ENCODE measurements at regions not wholly inside any gene's neighbourhood (a gene's known extent, or its start where the extent isn't known, plus 50 kb on each side); places are given as distances from the start of the nearest gene placed in this dataset.

GRCh38 chr11:87529486-87529885 lies 491.8 kb downstream of the TMEM135 start:
- Histone ChIP-seq H3K4ac (ENCODE audit: low read depth, low read length) (no peak overlapping the region), H3K9me3 (ENCODE audit: control insufficient read depth, low read depth, low read length) (no peaks in the 10 kb centered on the region), H2BK15ac (ENCODE audit: low read depth, low read length) (no peak overlapping the region), H3T11ph (ENCODE audit: low read length) (no peak overlapping the region), H3K23me2 (ENCODE audit: insufficient read length, low read depth, low read length, poor library complexity, severe bottlenecking) (no peaks in the 10 kb centered on the region), H4K5ac (ENCODE audit: insufficient read length, low read depth, low read length) (no peak overlapping the region), H3K18ac (ENCODE audit: insufficient read length, low read depth, low read length) (no peak overlapping the region), H3K27me3 (ENCODE audit: insufficient read depth, low read length) (no peaks in the 10 kb centered on the region), H3K14ac (ENCODE audit: insufficient read depth, low read length) (no peak overlapping the region), H3K23ac (ENCODE audit: insufficient read length, low read depth, low read length) (no peak overlapping the region), H3K79me2 (ENCODE audit: insufficient read depth, low read length) (no peaks in the 10 kb centered on the region), H3K79me1 (ENCODE audit: insufficient read depth, low read depth, low read length, poor library complexity, severe bottlenecking) (no peaks in the 10 kb centered on the region), H4K91ac (ENCODE audit: insufficient read length, low read depth, low read length) (no peak overlapping the region), H2BK5ac (ENCODE audit: insufficient read length, low read length) (no peak overlapping the region), H3K4me2 (ENCODE audit: insufficient read depth, insufficient read length, low read length) (no peak overlapping the region), H3K56ac (ENCODE audit: insufficient read length, low read depth, low read length) (no peak overlapping the region), H2AK5ac (ENCODE audit: insufficient read length, low read length) (no peak overlapping the region), H2BK120ac (ENCODE audit: low read depth, low read length, poor library complexity, severe bottlenecking) (no peak overlapping the region), H2BK12ac (ENCODE audit: insufficient read length, low read depth, low read length) (no peak overlapping the region), H3K9ac (ENCODE audit: extremely low read depth, insufficient read length, low read length) (no peak overlapping the region), H3K4me1 (ENCODE audit: insufficient read depth, low read length) (no peaks in the 10 kb centered on the region), H2AFZ (ENCODE audit: low read length) (no peak overlapping the region), H4K20me1 (ENCODE audit: control insufficient read depth, insufficient read depth, insufficient read length) (no peaks in the 10 kb centered on the region), H2BK20ac (ENCODE audit: low read depth, low read length, poor library complexity, severe bottlenecking) (no peak overlapping the region), H3K27ac (ENCODE audit: insufficient read length, low read depth, low read length) (no peak overlapping the region), H4K8ac (replicated peaks; ENCODE audit: insufficient read length, low read depth, low read length) (no peak overlapping the region)
- DNase-seq: no peak
- Mint-ChIP-seq H3K27ac (no peak overlapping the region), H3K9me3 (peaks cover 2 to 4% of the 10 kb centered on the region in 2 experiments; a peak in 3 of 5 replicates), H3K4me3 (no peak overlapping the region), H3K4me1 (peaks cover 4 to 10% of the 10 kb centered on the region in 2 experiments; a peak in 2 of 4 replicates), H3K27me3 (ENCODE audit: low read depth) (no peaks in the 10 kb centered on the region), H3K36me3 (ENCODE audit: insufficient read depth in 1 of 3, low read depth in 3 of 3) (peaks cover 0 to 4% (median 1%) of the 10 kb centered on the region in 3 experiments; a peak in 3 of 7 replicates)
- WGBS (ENCODE audit: extremely low coverage, insufficient read length, low lambda C conversion rate): no CpG with 5 or more reads among the region's 1 CpG
- TF ChIP-seq, protein P1, sequence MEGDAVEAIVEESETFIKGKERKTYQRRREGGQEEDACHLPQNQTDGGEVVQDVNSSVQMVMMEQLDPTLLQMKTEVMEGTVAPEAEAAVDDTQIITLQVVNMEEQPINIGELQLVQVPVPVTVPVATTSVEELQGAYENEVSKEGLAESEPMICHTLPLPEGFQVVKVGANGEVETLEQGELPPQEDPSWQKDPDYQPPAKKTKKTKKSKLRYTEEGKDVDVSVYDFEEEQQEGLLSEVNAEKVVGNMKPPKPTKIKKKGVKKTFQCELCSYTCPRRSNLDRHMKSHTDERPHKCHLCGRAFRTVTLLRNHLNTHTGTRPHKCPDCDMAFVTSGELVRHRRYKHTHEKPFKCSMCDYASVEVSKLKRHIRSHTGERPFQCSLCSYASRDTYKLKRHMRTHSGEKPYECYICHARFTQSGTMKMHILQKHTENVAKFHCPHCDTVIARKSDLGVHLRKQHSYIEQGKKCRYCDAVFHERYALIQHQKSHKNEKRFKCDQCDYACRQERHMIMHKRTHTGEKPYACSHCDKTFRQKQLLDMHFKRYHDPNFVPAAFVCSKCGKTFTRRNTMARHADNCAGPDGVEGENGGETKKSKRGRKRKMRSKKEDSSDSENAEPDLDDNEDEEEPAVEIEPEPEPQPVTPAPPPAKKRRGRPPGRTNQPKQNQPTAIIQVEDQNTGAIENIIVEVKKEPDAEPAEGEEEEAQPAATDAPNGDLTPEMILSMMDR (conservative IDR thresholded peaks at IDR 0.05): no peak

Data from H9 (cell line).